HG03097 (cell line): ENCODE measurements at regions not wholly inside any gene's neighbourhood (a gene's known extent, or its start where the extent isn't known, plus 50 kb on each side); places are given as distances from the start of the nearest gene placed in this dataset.
"Not testable (repeated sequence)": the region's sequence is repeated elsewhere in the genome, so short reads cannot be mapped to it uniquely, and the experiment has no call there.

Experiments
- ATAC-seq: cut with Tn5 transposase; IDR thresholded peaks from one replicate; pipeline ENCODE4 v1.9.1; 2021; ENCODE audit not compliant: unreplicated experiment, low FRiP score

- ATAC-seq = no peak
These were observed 57.3 kb upstream of the PRSS12 start for GRCh38 chr4:118410138-118410537.

GRCh38 chr4:118417325-118417724 lies 64.5 kb upstream of the PRSS12 start:
- ATAC-seq = no peak

DNA sequence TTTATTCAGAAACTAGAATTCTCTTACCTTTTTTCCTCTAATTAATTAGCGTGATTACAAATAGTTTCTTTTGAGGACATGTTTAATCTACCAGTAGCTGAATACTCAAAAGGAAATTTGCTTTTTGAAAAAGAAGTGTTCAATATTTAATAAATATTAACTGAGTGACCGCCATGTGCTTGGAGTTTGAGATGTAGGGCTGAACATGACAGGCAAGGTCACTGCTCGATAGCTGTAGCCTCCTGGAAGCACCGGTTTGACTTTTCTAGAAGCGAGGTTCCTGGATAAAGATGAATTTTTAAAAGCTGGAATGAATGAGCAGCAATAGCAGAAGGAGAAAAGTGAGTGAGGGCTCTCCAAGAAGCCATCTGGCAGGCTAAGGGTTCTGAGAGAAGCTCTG lies 65.0 kb upstream of the PRSS12 start:
- ATAC-seq = not testable (repeated sequence)

DNA sequence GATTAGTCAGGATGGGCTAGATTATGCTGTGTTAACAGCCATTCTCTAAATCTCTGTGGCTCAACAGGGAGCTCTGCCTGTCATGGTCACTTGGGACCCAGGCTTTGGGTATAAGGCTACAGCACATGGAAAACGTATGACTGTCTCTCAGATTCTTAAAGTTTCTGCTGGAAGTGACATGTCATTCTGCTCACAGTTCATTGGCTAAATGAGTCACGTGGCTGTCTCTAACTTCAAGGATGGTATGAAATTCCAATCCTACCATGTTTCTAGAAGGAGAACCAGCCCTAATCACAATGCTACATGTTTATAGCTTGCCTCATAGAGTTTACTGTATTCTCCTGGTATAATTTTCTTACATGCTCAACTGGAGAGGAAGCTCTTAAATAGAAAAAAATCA lies 65.6 kb upstream of the PRSS12 start:
- not testable (repeated sequence) for ATAC-seq

GRCh38 chr4:118419626-118420025 lies 66.8 kb upstream of the PRSS12 start:
- ATAC-seq = not testable (repeated sequence)

DNA sequence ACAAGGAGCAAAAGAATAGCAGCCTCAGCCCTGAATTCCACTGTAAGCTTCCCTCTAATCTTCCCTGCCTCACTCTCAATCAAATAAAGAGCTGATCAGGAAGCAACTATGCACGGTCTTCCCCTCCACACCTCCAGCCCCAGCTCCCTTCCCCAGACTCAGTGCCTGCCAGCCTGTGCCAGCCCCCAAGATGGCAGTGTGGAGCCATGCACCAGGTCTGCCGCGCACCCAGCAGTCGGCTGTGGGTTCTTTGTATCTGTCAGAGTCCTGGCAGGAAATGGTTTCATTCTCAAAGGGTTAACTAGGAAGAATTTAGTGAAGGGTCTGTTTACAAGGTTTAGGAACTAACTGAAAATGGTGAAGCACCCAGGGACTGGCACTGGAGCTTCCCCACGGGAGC lies 71.3 kb upstream of the PRSS12 start:
- not testable (repeated sequence) for ATAC-seq

- ATAC-seq = not testable (repeated sequence)
These were observed 76.1 kb upstream of the PRSS12 start for GRCh38 chr4:118428881-118429280.

DNA sequence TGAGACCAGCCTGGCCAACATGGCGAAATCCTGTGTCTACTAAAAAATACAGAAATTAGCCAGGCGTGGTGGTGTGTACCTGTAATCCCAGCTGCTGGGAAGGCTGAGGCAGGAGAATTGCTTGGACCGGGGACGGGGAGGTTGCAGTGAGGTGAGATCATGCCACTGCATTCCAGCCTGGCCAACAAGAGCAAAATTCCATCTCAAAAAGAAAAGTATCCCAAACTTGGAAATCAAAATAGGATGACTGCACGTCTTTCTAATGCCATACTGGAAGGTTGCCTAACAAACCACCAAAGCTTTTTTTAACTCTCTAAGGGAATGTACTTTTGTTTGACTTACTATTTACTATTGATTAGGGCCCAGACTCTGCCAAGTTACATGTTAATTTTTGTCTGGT lies 79.6 kb upstream of the PRSS12 start:
- not testable (repeated sequence) for ATAC-seq

DNA sequence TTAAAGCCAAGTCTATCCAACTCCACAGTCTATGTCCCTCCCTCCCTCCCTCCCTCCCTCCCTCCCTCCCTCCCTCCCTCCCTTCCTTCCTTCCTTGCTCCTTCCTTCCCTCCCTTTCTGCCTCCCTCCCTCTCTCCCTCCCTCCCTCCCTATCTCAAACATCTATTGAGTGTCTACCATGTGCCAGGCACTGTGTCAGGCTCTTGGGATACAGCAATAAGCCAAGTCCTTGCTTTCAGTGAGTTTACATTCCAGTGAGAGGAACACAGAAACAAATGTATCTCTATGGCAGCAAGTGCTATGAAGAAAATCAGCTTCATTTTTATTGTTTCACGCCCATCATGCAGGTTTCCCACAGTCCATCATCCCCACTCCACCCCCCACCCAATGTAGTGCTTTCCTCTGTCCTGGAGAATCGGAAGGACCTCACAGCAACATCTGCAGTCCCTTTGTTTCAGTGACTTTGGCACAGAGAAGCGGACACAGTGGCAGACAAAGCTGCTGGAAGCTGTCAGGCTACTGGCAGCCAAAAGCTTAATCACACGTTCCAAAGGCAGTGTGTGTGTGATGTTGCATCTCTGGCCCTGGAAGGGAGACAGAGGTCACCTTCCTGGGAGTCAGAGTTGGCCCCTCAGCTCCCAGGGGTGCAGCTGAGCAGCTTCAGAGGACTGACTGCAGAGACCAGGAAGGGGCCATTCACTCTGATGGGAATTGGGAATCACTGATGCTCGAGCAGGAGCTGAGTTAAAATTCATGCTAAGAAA lies 81.0 kb upstream of the PRSS12 start:
- not testable (repeated sequence) for ATAC-seq

GRCh38 chr4:118435415-118435814 lies 82.6 kb upstream of the PRSS12 start:
- ATAC-seq = not testable (repeated sequence)

- ATAC-seq = not testable (repeated sequence)
These were observed 89.5 kb upstream of the PRSS12 start for GRCh38 chr4:118442115-118442837.

DNA sequence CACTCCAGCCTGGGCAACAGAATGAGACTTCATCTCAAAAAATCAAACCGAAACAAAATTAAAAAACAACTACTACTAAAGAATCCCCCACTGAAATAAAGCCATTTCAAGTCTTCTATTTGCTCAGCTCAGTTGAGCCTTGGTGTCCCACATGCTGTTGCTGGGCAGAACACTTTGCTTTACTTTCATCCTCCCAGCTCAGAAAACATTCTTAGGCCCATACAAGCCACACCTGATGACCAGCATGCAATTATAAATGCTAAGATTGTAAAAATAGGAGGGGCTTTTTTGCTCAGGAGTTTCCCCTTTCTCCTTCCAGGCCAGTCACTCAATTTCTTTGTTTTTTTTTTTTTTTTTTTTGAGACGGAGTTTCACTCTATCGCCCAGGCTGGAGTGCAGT lies 94.6 kb upstream of the PRSS12 start:
- ATAC-seq = not testable (repeated sequence)

DNA sequence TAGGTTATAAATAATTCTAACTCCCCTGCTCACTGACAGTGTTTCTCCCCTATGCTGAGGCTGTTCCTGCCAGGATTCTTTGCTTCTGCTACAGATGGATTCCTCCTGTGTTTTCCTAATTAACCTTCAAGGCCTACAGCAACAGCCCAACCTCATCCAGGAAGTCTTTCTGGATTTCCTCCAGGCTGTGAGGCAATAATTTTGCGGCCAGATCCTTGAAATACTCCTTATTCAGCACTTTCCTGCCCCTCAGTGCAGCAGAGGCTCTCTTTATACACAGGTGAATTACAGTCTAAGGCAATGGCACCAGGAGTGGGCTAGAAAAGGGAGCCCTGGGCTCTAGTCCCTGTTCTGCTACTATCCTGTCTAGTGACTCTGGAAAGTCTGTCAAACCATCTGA lies 102.1 kb upstream of the PRSS12 start:
- not testable (repeated sequence) for ATAC-seq

GRCh38 chr4:118461435-118461834 lies 108.6 kb upstream of the PRSS12 start:
- ATAC-seq = not testable (repeated sequence)

DNA sequence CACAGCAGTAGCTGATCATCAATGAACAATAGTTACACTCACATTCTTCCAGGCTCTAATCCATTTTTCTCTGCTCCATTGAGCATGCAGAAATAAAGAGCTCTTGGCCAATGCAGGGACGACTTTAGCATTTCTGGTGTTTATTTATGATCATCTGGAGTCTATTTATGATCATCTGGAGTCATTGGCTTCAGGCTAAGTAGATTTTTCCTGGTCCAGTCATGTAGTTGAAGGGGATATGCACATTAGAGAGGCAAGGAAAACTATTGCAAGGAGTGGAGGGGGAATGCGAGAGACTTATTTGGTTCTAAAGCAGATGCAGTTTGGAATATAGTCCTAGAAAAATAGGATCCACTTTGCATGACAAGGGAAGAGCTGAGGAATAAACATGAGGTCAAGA lies 113.0 kb upstream of the PRSS12 start:
- ATAC-seq = not testable (repeated sequence)

- not testable (repeated sequence) for ATAC-seq
These were observed 121.3 kb upstream of the PRSS12 start for GRCh38 chr4:118474001-118474626.

- ATAC-seq = not testable (repeated sequence)
These were observed 122.0 kb upstream of the PRSS12 start for GRCh38 chr4:118474771-118475170.

GRCh38 chr4:118475901-118476300 lies 123.1 kb upstream of the PRSS12 start:
- not testable (repeated sequence) for ATAC-seq

GRCh38 chr4:118477826-118478225 lies 125.0 kb upstream of the PRSS12 start:
- ATAC-seq = not testable (repeated sequence)

DNA sequence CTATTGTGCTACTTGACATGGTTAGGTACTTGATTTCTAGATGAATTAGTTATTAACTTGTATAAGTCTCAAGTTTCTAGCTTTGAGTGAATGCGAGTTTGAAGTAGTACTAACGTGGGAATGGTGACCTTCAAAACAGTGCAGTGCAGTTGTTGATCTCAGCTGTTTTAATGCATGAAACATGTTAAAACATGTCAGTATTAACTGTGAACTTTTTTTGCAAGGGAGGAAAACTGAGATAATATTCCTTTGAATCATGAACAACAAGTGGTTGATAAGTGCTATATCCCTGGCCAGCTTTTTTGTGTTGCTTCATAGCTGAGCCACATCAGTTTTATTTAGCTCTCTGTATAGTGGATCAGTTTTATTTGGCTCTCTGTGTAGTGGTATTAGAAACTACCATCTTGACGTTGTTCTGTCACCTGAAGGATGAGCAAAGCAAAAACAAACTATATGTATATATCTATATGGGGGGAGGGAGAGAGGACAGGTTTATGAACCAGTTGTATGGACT lies 133.1 kb upstream of the PRSS12 start:
- ATAC-seq = not testable (repeated sequence)

- not testable (repeated sequence) for ATAC-seq
These were observed 140.2 kb upstream of the PRSS12 start for GRCh38 chr4:118492963-118493362.
